Endothelial cell of umbilical vein (primary cell): ENCODE measurements at regions not wholly inside any gene's neighbourhood (a gene's known extent, or its start where the extent isn't known, plus 50 kb on each side); places are given as distances from the start of the nearest gene placed in this dataset.

Experiments used
- EZH2 ChIP-seq: IDR thresholded peaks from 2 replicates; pipeline ENCODE4 v1.6.1; 2012; ENCODE audit warnings: borderline replicate concordance, low read depth, mild to moderate bottlenecking, moderate library complexity, low read length, inconsistent platforms; ENCODE audit not compliant: severe bottlenecking
- FOS ChIP-seq: IDR thresholded peaks from 2 replicates; pipeline ENCODE4 v1.6.1; 2011; ENCODE audit warnings: mild to moderate bottlenecking, low read length, moderate library complexity, borderline replicate concordance; ENCODE audit not compliant: insufficient read depth
- GATA2 ChIP-seq: IDR thresholded peaks from 2 replicates; pipeline ENCODE4 v1.7.0; 2011; ENCODE audit warnings: low read depth, mild to moderate bottlenecking, moderate library complexity, mixed read lengths, low read length; ENCODE audit not compliant: insufficient read length, insufficient read depth
- JUN ChIP-seq: IDR thresholded peaks from 2 replicates; pipeline ENCODE4 v1.6.1; 2011; ENCODE audit warnings: borderline replicate concordance, low read depth; ENCODE audit not compliant: insufficient read length, insufficient read depth
- MYC ChIP-seq: IDR thresholded peaks from one replicate; pipeline ENCODE4 v1.6.1; 2011; ENCODE audit warnings: mild to moderate bottlenecking, low read depth, low read length
- POLR2A ChIP-seq: IDR thresholded peaks from 2 replicates; pipeline ENCODE4 v1.6.1; 2012; ENCODE audit warnings: low read depth, mild to moderate bottlenecking, control low read depth, low read length
- POLR2AphosphoS5 ChIP-seq: IDR thresholded peaks from 2 replicates; pipeline ENCODE4 v1.6.1; 2012; ENCODE audit warnings: low read depth, mild to moderate bottlenecking, control low read depth, low read length, moderate library complexity; ENCODE audit not compliant: insufficient read depth
- TF ChIP-seq, protein P1 (sequence below), 2 donors: IDR thresholded peaks; 1 replicate in 1 of 2; 2 replicates in 1 of 2; pipeline ENCODE4 v1.5.1; 2011; ENCODE audit warnings: low read length in 2 of 2, mild to moderate bottlenecking in 2 of 2, moderate library complexity in 2 of 2, control low read depth in 1 of 2, inconsistent platforms in 1 of 2, low read depth in 1 of 2; ENCODE audit not compliant: insufficient read depth in 1 of 2; ENCODE audit errors: extremely low read depth in 1 of 2
- TF ChIP-seq, protein P2 (sequence below): IDR thresholded peaks from 2 replicates; pipeline ENCODE4 v1.6.1; 2011; ENCODE audit not compliant: insufficient read depth, insufficient read length

DNA sequence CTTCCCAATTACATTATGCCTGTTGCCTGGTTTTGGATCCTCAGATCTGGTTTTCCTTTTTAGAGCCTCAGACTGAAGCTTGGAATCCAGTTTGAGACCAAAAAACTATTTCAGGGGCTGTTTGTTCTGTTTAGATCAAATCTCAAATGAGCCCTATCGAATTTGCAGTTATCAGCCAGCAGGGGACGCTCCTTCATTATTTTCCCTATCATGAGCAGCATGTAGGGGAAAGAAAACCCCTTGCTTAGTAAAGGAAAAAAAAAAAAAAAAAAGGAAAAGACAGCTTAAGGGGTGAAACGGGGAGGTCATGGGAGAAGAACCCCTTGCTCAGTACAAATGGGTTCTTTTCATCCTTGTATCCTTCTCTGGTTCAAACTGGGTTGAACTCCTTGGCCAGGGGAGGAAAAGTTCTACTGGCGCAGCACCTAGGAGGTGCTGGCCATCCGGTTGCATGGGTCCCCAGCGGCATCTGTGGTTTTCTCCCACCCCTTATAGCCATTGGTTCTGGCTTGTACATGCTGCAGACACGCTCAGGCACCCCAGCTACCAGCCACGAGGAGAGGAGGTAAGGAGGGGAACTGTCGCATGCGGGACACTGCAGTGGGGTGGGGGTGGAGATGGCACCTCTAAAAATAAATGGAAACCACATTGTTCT lies 1375.1 kb upstream of the ALCAM start:
- no peak for TF ChIP-seq EZH2
- no peak for TF ChIP-seq POLR2A
- TF ChIP-seq, protein P1, sequence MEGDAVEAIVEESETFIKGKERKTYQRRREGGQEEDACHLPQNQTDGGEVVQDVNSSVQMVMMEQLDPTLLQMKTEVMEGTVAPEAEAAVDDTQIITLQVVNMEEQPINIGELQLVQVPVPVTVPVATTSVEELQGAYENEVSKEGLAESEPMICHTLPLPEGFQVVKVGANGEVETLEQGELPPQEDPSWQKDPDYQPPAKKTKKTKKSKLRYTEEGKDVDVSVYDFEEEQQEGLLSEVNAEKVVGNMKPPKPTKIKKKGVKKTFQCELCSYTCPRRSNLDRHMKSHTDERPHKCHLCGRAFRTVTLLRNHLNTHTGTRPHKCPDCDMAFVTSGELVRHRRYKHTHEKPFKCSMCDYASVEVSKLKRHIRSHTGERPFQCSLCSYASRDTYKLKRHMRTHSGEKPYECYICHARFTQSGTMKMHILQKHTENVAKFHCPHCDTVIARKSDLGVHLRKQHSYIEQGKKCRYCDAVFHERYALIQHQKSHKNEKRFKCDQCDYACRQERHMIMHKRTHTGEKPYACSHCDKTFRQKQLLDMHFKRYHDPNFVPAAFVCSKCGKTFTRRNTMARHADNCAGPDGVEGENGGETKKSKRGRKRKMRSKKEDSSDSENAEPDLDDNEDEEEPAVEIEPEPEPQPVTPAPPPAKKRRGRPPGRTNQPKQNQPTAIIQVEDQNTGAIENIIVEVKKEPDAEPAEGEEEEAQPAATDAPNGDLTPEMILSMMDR (IDR thresholded peaks at IDR 0.05; ENCODE audit: extremely low read depth in 1 of 2, insufficient read depth in 1 of 2, low read depth in 1 of 2, low read length in 2 of 2), result peak; percentile 47
- TF ChIP-seq POLR2AphosphoS5, result no peak
- TF ChIP-seq, protein P2, sequence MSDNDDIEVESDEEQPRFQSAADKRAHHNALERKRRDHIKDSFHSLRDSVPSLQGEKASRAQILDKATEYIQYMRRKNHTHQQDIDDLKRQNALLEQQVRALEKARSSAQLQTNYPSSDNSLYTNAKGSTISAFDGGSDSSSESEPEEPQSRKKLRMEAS, result no peak
- no peak for TF ChIP-seq GATA2
- no peak for TF ChIP-seq JUN
- TF ChIP-seq FOS, result no peak
- TF ChIP-seq MYC, result no peak
